GM23338 (cell line): ENCODE measurements at regions not wholly inside any gene's neighbourhood (a gene's known extent, or its start where the extent isn't known, plus 50 kb on each side); places are given as distances from the start of the nearest gene placed in this dataset.

Experiments used
- CTCF ChIP-seq, 2 experiments: fragments of 200-600 bp in 1 of 2; sonication (generic) in 1 of 2; conservative IDR thresholded peaks; 2 replicates each; pipeline versions ENCODE4 v1.5.1 to v1.6.1; 2016 to 2017; ENCODE audit warnings: antibody characterized with exemption in 2 of 2, low read depth in 2 of 2, mild to moderate bottlenecking in 2 of 2, moderate library complexity in 1 of 2
- EZH2 ChIP-seq: fragments of 200-600 bp; sonication (generic); IDR thresholded peaks from one replicate; pipeline ENCODE4 v1.8.0; 2017; ENCODE audit warnings: antibody characterized with exemption, mild to moderate bottlenecking, low read depth; ENCODE audit not compliant: unreplicated experiment
- EZH2phosphoT487 ChIP-seq: fragments of 200-600 bp; sonication (generic); IDR thresholded peaks from one replicate; pipeline ENCODE4 v1.8.1; 2018; ENCODE audit warnings: antibody characterized with exemption; ENCODE audit not compliant: unreplicated experiment
- JUNB ChIP-seq: IDR thresholded peaks from one replicate; pipeline ENCODE4 v1.6.1; 2016; ENCODE audit warnings: antibody characterized with exemption; ENCODE audit not compliant: unreplicated experiment
- NANOG ChIP-seq: IDR thresholded peaks from 2 replicates; pipeline ENCODE4 v1.6.1; 2016; ENCODE audit warnings: antibody characterized with exemption, borderline replicate concordance
- POLR2AphosphoS5 ChIP-seq: IDR thresholded peaks from 2 replicates; pipeline ENCODE4 v1.6.1; 2016; ENCODE audit warnings: antibody characterized with exemption, low read depth
- REST ChIP-seq: IDR thresholded peaks from one replicate; pipeline ENCODE4 v1.6.1; 2018; ENCODE audit warnings: antibody characterized with exemption; ENCODE audit not compliant: unreplicated experiment

GRCh38 chr3:135860761-135861160 lies 104.8 kb upstream of the PPP2R3A start:
- TF ChIP-seq CTCF (conservative IDR thresholded peaks at IDR 0.05; ENCODE audit: low read depth in 2 of 2) (no peak), EZH2 (no peak), POLR2AphosphoS5 (no peak), EZH2phosphoT487 (no peak), REST (no peak), NANOG (no peak), JUNB (no peak)
